Body of pancreas (tissue), 4 donors: ENCODE measurements at regions not wholly inside any gene's neighbourhood (a gene's known extent, or its start where the extent isn't known, plus 50 kb on each side); places are given as distances from the start of the nearest gene placed in this dataset.

Experiments
- ATAC-seq: fragments of 150-250 bp; one replicate; pipeline ENCODE4 v1.9.1; 2016
- DNase-seq, 4 donors: peaks; one replicate each; pipeline ENCODE4 v3.0.0-alpha.2; 2019
- H3K27ac ChIP-seq, 4 donors: fragments of 200-600 bp; sonication (generic); 1 replicate in 3 of 4; 2 replicates in 1 of 4; pipeline versions ENCODE4 v1.5.1 to v1.6.1; 2016 to 2019; ENCODE audit warnings: mild to moderate bottlenecking in 1 of 4, mixed read lengths in 1 of 4, moderate library complexity in 1 of 4
- H3K27me3 ChIP-seq, 2 donors: fragments of 200-600 bp; sonication (generic); one replicate each; pipeline ENCODE4 v1.6.0; 2016; ENCODE audit warnings: mild to moderate bottlenecking in 1 of 2
- H3K36me3 ChIP-seq, 2 donors: fragments of 200-600 bp; sonication (generic); replicated peaks in 1 of 2; 2 replicates each; pipeline ENCODE4 v1.5.1; 2016; ENCODE audit warnings: low read depth in 2 of 2; ENCODE audit not compliant: insufficient read depth in 1 of 2
- H3K4me1 ChIP-seq: fragments of 200-600 bp; sonication (generic); one replicate; pipeline ENCODE4 v1.6.0; 2016
- H3K4me3 ChIP-seq, 2 donors: fragments of 200-600 bp; sonication (generic); 1 replicate in 1 of 2; 2 replicates in 1 of 2; pipeline ENCODE4 v1.5.1; 2016 to 2019
- H3K9me3 ChIP-seq, 3 donors: fragments of 200-600 bp; sonication (generic); 1 replicate in 2 of 3; 2 replicates in 1 of 3; pipeline ENCODE4 v1.5.1; 2016
- CTCF ChIP-seq, 7 experiments: fragments of 450-650 bp in 4 of 7; fragments of 200-600 bp in 3 of 7; sonication (generic) in 3 of 7; IDR thresholded peaks; one replicate each; pipeline ENCODE4 v1.5.1; 2016 to 2019; ENCODE audit warnings: antibody characterized with exemption in 7 of 7
- POLR2A ChIP-seq, 3 donors: fragments of 450-650 bp; IDR thresholded peaks; one replicate each; pipeline ENCODE4 v1.6.1; 2016; ENCODE audit warnings: antibody characterized with exemption in 3 of 3, mild to moderate bottlenecking in 2 of 3
- WGBS, 2 donors: methylation state at CpG; one replicate each; pipeline ENCODE4 v1.1.5; 2017; 5-methylcytosine and 5-hydroxymethylcytosine counted together
- intact Hi-C: fragments of 100-400 bp; cut with DNase I; formaldehyde crosslinking; loops from one replicate; pipeline ENCODE4 v1.15.1; 2023

DNA sequence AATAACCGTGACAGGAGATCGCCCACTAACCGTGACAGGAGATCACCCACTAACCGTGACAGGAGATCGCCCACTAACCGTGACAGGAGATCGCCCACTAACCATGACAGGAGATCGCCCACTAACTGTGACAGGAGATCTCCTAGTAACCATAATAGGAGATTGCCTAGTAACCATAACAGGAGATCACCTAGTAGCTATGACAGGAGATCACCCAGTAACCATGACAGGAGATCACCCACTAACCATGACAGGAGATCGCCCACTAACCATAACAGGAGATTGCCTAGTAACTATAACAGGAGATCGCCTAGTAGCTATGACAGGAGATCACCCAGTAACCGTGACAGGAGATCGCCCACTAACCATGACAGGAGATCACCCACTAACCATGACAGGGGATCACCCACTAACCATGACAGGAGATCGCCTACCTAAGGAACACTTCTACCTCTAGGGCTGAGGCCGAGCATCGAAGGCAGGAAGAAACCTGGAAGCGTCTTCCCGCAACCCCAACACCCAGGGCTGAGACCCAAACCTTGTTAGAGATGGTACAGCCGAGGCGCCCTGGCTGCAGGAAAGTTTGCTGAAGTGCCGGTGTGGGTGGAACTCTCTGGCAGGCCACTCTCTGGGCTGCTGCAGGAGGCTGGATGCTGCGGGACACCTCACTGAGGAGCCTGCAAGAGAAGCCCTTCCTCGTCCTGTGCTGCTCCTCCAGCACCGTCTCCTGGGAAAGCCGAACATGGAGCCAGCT is 67.5 kb upstream of the THY1 start:
- no peaks in the 10 kb centered on the region for H3K9me3 ChIP-seq
- no peak overlapping the region for H3K4me3 ChIP-seq
- TF ChIP-seq POLR2A (IDR thresholded peaks at IDR 0.05) (no peak), CTCF (IDR thresholded peaks at IDR 0.05) (no peak)
- no peaks in the 10 kb centered on the region for H3K36me3 ChIP-seq
- WGBS, 2 donors, result 78 to 82% methylated on average over 8 to 24 of the region's 24 CpGs
- no peaks in the 10 kb centered on the region for H3K4me1 ChIP-seq
- no peaks in the 10 kb centered on the region for H3K27me3 ChIP-seq
- DNase-seq, result no peak
- ATAC-seq, result no peak
- intact Hi-C loops, result no loop called here
- no peak overlapping the region for H3K27ac ChIP-seq

DNA sequence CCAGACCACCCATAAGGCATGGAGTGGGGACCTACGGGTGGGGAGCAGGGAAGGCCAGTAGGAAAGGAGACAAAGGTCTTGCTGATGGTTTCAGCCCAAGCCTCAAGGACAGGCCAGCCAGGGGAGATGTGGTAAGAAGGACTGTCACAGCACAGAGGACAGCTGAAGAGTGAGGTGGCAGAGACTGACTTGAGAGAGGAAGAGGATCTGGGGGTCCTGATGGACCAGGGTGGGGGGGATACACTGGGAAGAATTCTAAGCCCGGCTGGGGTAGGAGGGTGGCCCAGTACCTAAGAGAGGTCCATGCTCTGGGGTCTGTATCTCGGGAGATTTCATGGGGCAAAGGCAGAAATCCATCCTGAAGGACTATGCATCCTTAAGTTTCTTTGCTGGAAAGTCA is 66.1 kb upstream of the THY1 start:
- 77 to 87% methylated on average over 3 of the region's 3 CpGs for WGBS, 2 donors
- TF ChIP-seq CTCF (IDR thresholded peaks at IDR 0.05) (no peak), POLR2A (IDR thresholded peaks at IDR 0.05) (no peak)
- intact Hi-C loops, result no loop called here

GRCh38 chr11:119488256-119488995 is 65.5 kb upstream of the THY1 start:
- TF ChIP-seq POLR2A (IDR thresholded peaks at IDR 0.05), result no peak
- TF ChIP-seq CTCF (IDR thresholded peaks at IDR 0.05), result no peak
- peak in 2 of 4 donors; percentile 5 for DNase-seq
- no peak overlapping the region for H3K27ac ChIP-seq
- no peaks in the 10 kb centered on the region for H3K4me1 ChIP-seq
- no peaks in the 10 kb centered on the region for H3K9me3 ChIP-seq
- H3K36me3 ChIP-seq, result no peaks in the 10 kb centered on the region
- no peaks in the 10 kb centered on the region for H3K27me3 ChIP-seq
- 59 to 73% methylated on average over 9 of the region's 9 CpGs for WGBS, 2 donors
- intact Hi-C loops, result no loop called here
- no peak overlapping the region for H3K4me3 ChIP-seq
- ATAC-seq, result no peak

More for the DNA sequence above, 66.1 kb upstream of the THY1 start:
- ATAC-seq (no peak), DNase-seq (peak in 1 of 4 donors; percentile 2)
- H3K27ac ChIP-seq, result no peak overlapping the region
- H3K9me3 ChIP-seq, result no peaks in the 10 kb centered on the region
- H3K4me1 ChIP-seq, result no peaks in the 10 kb centered on the region
- no peak overlapping the region for H3K4me3 ChIP-seq
- no peaks in the 10 kb centered on the region for H3K36me3 ChIP-seq
- H3K27me3 ChIP-seq, result no peaks in the 10 kb centered on the region

GRCh38 chr11:119486691-119487259 is 63.8 kb upstream of the THY1 start:
- TF ChIP-seq POLR2A (IDR thresholded peaks at IDR 0.05) (no peak), CTCF (IDR thresholded peaks at IDR 0.05) (no peak)
- intact Hi-C loops, result no loop called here

More at GRCh38 chr11:119486691-119487259, 63.8 kb upstream of the THY1 start:
- H3K4me1 ChIP-seq, result no peaks in the 10 kb centered on the region
- H3K4me3 ChIP-seq, result no peak overlapping the region
- H3K36me3 ChIP-seq, result no peaks in the 10 kb centered on the region
- no peaks in the 10 kb centered on the region for H3K27me3 ChIP-seq
- no peak overlapping the region for H3K27ac ChIP-seq
- H3K9me3 ChIP-seq, result no peaks in the 10 kb centered on the region
- WGBS, 2 donors, result 58 to 60% methylated on average over 3 of the region's 3 CpGs
- DNase-seq (peak in 2 of 4 donors; percentile 3 to 4), ATAC-seq (no peak)
